T47D (cell line): ENCODE measurements at regions not wholly inside any gene's neighbourhood (a gene's known extent, or its start where the extent isn't known, plus 50 kb on each side); places are given as distances from the start of the nearest gene placed in this dataset.

ENCODE experiments used
- DNase-seq, 2 experiments: peaks; one replicate each; pipeline versions ENCODE4 v3.0.0 to v3.0.0-alpha.2; 2011 to 2012; ENCODE audit warnings: low read depth in 1 of 2, low spot score in 1 of 2
- JUND ChIP-seq: IDR thresholded peaks from 2 replicates; pipeline ENCODE4 v1.6.1; 2012; ENCODE audit warnings: low read depth
- in situ Hi-C: cut with HindIII; loops from 2 replicates; pipeline ENCODE4 v1.10.0; 2016; ENCODE audit warnings: low sequenced_read_pairs, low pct_unique_long_range_greater_than_20kb

- TF ChIP-seq JUND, result no peak
- in situ Hi-C loops, result no loop called here
- no peak for DNase-seq
These were observed 87.2 kb downstream of the B3GNT2 start for GRCh38 chr2:62283147-62283546.

DNA sequence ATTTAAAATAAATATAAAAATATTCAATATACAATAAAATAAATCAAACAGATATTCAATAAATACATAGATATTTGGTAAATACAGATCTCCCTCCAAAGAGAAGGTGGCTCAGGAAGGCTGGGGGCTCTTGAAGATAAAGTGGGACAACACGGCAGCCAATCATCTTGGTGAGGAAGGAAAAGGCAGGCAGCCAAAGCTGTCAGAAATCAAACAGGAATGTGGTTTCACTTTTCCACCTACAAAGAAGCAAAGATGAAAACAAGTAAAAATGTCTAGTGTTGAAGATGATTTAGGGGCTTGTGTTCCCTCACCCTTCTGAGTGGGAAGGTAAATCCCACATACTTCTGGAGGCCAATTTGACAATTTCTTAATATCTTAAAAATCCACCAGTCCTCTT, 85.7 kb downstream of the B3GNT2 start:
- in situ Hi-C loops, result no loop called here
- DNase-seq, result no peak
- TF ChIP-seq JUND, result no peak

- no peak for TF ChIP-seq JUND
- in situ Hi-C loops, result no loop called here
- no peak for DNase-seq
These were observed 81.8 kb downstream of the B3GNT2 start for GRCh38 chr2:62277688-62278087.
